ENCODE measurements at regions not wholly inside any gene's neighbourhood (a gene's known extent, or its start where the extent isn't known, plus 50 kb on each side); places are given as distances from the start of the nearest gene placed in this dataset.
A peak's percentile ranks its signal among the peaks of the same experiment; 100 is the strongest.

GRCh38 chr6:155604991-155605390, 149.4 kb upstream of the NOX3 start:
- H3K36me3 ChIP-seq = no peaks in the 10 kb centered on the region
- H3K27me3 Mint-ChIP-seq (ENCODE audit: insufficient read depth, low read depth) = peaks cover 2% of the 10 kb centered on the region
- H3K79me2 ChIP-seq (ENCODE audit: low read depth) = no peaks in the 10 kb centered on the region
- peaks cover 3% of the 10 kb centered on the region for H3K9me3 Mint-ChIP-seq
- no peaks in the 10 kb centered on the region for H3K36me3 Mint-ChIP-seq
- H3K4me3 Mint-ChIP-seq = no peak overlapping the region
- H3K9me3 ChIP-seq (ENCODE audit: low read depth) = no peaks in the 10 kb centered on the region
- peaks cover 13% of the 10 kb centered on the region for H3K4me1 Mint-ChIP-seq
- H3K4me3 ChIP-seq = no peak overlapping the region
- H2AFZ ChIP-seq (replicated peaks) = no peak overlapping the region
- no peaks in the 10 kb centered on the region for H3K27me3 ChIP-seq
- TF ChIP-seq CTCF (IDR thresholded peaks at IDR 0.05) (no peak), EZH2 (IDR thresholded peaks at IDR 0.05) (no peak), EZH2phosphoT487 (IDR thresholded peaks at IDR 0.05) (no peak)
- peaks cover 21% of the 10 kb centered on the region for H3K4me1 ChIP-seq
- no peak overlapping the region for H3K9ac ChIP-seq
- peaks cover 8% of the 10 kb centered on the region for H3F3A ChIP-seq (ENCODE audit: low read depth)
- no peak for DNase-seq (ENCODE audit: low spot score)
- no peak overlapping the region for H3K27ac Mint-ChIP-seq
- no peaks in the 10 kb centered on the region for H4K20me1 ChIP-seq (ENCODE audit: low read depth)
- H3K27ac ChIP-seq = no peak overlapping the region
- H3K4me2 ChIP-seq = no peak overlapping the region

GRCh38 chr6:155599561-155599960, 143.9 kb upstream of the NOX3 start:
- peak overlapping the region; percentile 71 for H3K4me2 ChIP-seq
- H3K79me2 ChIP-seq (ENCODE audit: low read depth) = no peaks in the 10 kb centered on the region
- H3K4me3 Mint-ChIP-seq = peak overlapping the region; percentile 2
- H3K4me3 ChIP-seq = peak overlapping the region; percentile 25
- TF ChIP-seq EZH2 (IDR thresholded peaks at IDR 0.05) = no peak
- H3K27me3 Mint-ChIP-seq (ENCODE audit: insufficient read depth, low read depth) = no peaks in the 10 kb centered on the region
- H3K9me3 ChIP-seq (ENCODE audit: low read depth) = no peaks in the 10 kb centered on the region
- no peak overlapping the region for H3K9ac ChIP-seq
- H3F3A ChIP-seq (ENCODE audit: low read depth) = peaks cover 7% of the 10 kb centered on the region
- no peaks in the 10 kb centered on the region for H3K36me3 Mint-ChIP-seq
- peaks cover 30% of the 10 kb centered on the region for H3K4me1 Mint-ChIP-seq
- no peaks in the 10 kb centered on the region for H4K20me1 ChIP-seq (ENCODE audit: low read depth)
- no peaks in the 10 kb centered on the region for H3K36me3 ChIP-seq
- no peaks in the 10 kb centered on the region for H3K9me3 Mint-ChIP-seq
- H3K27me3 ChIP-seq = no peaks in the 10 kb centered on the region
- no peak overlapping the region for H3K27ac ChIP-seq
- peak; percentile 77 for DNase-seq (ENCODE audit: low spot score)
- H3K27ac Mint-ChIP-seq = no peak overlapping the region
- no peak overlapping the region for H2AFZ ChIP-seq (replicated peaks)
- H3K4me1 ChIP-seq = peaks cover 25% of the 10 kb centered on the region

GRCh38 chr6:155599160-155599559, 143.5 kb upstream of the NOX3 start:
- Histone ChIP-seq H3K4me3 (peak overlapping the region; percentile 25), H3K79me2 (ENCODE audit: low read depth) (no peaks in the 10 kb centered on the region), H3K9me3 (ENCODE audit: low read depth) (no peaks in the 10 kb centered on the region), H3K27ac (no peak overlapping the region), H3K4me1 (peaks cover 25% of the 10 kb centered on the region), H2AFZ (replicated peaks) (no peak overlapping the region), H3F3A (ENCODE audit: low read depth) (peaks cover 7% of the 10 kb centered on the region), H3K9ac (no peak overlapping the region), H3K36me3 (no peaks in the 10 kb centered on the region), H4K20me1 (ENCODE audit: low read depth) (no peaks in the 10 kb centered on the region), H3K4me2 (peak overlapping the region; percentile 71), H3K27me3 (no peaks in the 10 kb centered on the region)
- Mint-ChIP-seq H3K4me3 (no peak overlapping the region), H3K27ac (peak overlapping the region; percentile 23), H3K4me1 (peaks cover 30% of the 10 kb centered on the region), H3K9me3 (no peaks in the 10 kb centered on the region), H3K36me3 (no peaks in the 10 kb centered on the region), H3K27me3 (ENCODE audit: insufficient read depth, low read depth) (no peaks in the 10 kb centered on the region)
- TF ChIP-seq CTCF (IDR thresholded peaks at IDR 0.05) = no peak
- no peak for TF ChIP-seq EZH2phosphoT487 (IDR thresholded peaks at IDR 0.05)
- TF ChIP-seq EZH2 (IDR thresholded peaks at IDR 0.05) = no peak
- DNase-seq (ENCODE audit: low spot score) = no peak

- Histone ChIP-seq H3K36me3 (no peaks in the 10 kb centered on the region), H3K79me2 (ENCODE audit: low read depth) (no peaks in the 10 kb centered on the region), H3K4me1 (peaks cover 17% of the 10 kb centered on the region), H2AFZ (replicated peaks) (no peak overlapping the region), H3K27ac (no peak overlapping the region), H3K9ac (no peak overlapping the region), H3K9me3 (ENCODE audit: low read depth) (no peaks in the 10 kb centered on the region), H3K4me3 (no peak overlapping the region), H3K4me2 (no peak overlapping the region), H4K20me1 (ENCODE audit: low read depth) (no peaks in the 10 kb centered on the region), H3K27me3 (no peaks in the 10 kb centered on the region), H3F3A (ENCODE audit: low read depth) (peaks cover 7% of the 10 kb centered on the region)
- no peak overlapping the region for H3K27ac Mint-ChIP-seq
- no peaks in the 10 kb centered on the region for H3K9me3 Mint-ChIP-seq
- H3K4me1 Mint-ChIP-seq = peaks cover 20% of the 10 kb centered on the region
- DNase-seq (ENCODE audit: low spot score) = no peak
- TF ChIP-seq EZH2phosphoT487 (IDR thresholded peaks at IDR 0.05) = no peak
- no peak for TF ChIP-seq EZH2 (IDR thresholded peaks at IDR 0.05)
- no peak for TF ChIP-seq CTCF (IDR thresholded peaks at IDR 0.05)
- peaks cover 7% of the 10 kb centered on the region for H3K27me3 Mint-ChIP-seq (ENCODE audit: insufficient read depth, low read depth)
- H3K4me3 Mint-ChIP-seq = no peak overlapping the region
- no peaks in the 10 kb centered on the region for H3K36me3 Mint-ChIP-seq
Observed at GRCh38 chr6:155595284-155595683, 139.6 kb upstream of the NOX3 start.

All from neural progenitor cell (in vitro differentiated cells).